Colon (tissue), 2 donors: ENCODE measurements at regions not wholly inside any gene's neighbourhood (a gene's known extent, or its start where the extent isn't known, plus 50 kb on each side); places are given as distances from the start of the nearest gene placed in this dataset.
"Not testable (repeated sequence)": the region's sequence is repeated elsewhere in the genome, so short reads cannot be mapped to it uniquely, and the experiment has no call there.

ENCODE experiments used
- FAIRE-seq: peaks from 2 replicates; lab custom pipeline; 2012; peaks lifted over from hg19 to GRCh38; lab: Jason Lieb, UNC
- donor health status: control.
- donor health status: control.

DNA sequence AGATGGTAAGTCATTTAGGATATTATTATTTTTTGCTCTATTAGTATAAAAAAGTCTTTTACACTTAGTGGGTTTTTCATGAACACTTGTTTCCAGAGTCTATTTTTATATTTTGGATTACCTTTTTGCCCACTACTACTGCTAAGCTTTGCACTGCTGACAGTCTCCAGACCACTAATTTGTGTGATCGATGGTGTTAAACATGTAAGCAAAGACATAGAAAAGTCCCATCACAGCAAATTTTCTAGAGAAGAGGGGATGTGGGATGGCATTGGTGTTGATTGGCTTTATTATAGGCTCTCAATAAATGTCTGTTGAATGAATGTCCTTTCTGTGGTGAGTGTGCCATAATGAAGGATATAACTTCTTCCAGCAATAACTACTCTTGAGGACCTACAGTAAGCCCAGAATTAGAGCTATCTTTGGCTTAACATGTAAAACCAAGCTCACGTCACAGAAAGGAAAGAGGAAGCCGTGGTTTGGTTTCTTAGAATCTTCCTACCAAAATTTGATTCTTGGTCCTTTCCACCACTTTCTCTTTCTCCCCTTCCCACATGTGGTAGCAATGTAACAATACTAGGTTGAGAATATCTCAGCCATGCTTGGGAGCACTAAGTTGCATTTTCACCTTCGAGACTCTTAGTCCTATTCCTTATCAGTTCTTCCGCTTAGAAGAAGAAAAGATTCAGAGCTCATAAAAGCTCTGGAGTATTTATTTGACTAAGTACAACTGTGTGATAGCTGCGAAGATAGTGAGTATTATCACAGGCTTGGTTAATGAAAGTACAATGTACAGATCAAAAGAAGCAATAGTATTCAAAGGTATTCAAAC, 90.6 kb upstream of the UMPS start:
- no peak for FAIRE-seq

- FAIRE-seq = no peak
Measured at GRCh38 chr3:124640635-124641306, 89.5 kb upstream of the UMPS start.

GRCh38 chr3:124643453-124643852, 86.8 kb upstream of the UMPS start:
- FAIRE-seq = no peak

DNA sequence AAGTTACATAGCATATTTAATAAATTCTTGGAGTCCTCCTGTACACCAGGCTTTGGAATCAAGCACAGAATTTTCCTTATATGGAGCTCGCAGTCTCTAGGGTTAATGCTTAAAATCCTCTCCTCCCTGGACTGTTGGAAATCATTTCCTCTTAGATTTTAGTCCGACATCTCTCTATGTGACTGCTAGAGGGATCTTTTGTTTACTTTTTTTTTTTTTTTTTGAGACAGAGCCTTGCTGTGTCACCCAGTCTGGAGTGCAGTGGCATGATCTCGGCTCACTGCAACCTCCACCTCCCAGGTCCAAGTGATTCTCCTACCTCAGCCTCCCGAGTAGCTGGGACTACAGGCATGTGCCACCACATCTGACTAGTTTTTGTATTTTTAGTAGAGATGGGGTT, 84.1 kb upstream of the UMPS start:
- FAIRE-seq = not testable (repeated sequence)

DNA sequence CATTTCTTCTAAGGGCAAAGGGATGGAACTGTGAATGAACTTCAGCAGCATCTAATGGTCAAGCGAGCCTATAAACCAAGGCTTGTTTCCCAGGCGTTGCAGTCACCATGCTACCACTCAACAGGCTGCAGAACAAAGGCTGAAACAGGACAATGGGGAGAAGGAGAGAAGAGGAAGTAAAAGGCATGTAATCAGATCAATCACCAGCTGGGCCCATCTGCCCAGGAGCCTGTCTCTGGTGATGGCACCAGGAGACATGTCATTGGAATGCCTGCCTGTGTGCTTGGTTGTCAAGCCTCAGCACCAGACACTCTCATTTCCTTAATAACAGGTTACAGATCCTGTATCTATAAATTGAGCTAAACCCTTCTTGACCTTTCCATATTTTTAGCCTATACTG, 81.7 kb upstream of the UMPS start:
- no peak for FAIRE-seq

DNA sequence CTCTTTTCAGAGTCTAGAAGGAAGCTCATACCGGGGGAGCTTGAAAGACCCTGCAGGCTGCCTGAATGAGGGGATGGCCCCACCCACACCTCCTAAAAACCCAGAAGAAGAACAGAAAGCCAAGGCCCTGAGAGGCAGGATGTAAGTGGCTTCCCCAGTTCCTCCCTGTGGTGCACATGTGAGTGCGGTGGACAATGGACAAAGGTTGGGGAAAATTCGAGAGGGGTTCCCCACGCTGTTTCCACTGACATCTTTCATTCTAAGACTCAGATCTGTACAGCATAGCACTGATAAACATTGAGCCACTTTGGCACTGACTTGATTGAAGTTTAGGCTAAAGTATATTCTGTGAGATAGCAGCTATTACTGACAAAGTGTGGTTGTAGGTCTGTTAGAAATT, 79.5 kb upstream of the UMPS start:
- FAIRE-seq = no peak

DNA sequence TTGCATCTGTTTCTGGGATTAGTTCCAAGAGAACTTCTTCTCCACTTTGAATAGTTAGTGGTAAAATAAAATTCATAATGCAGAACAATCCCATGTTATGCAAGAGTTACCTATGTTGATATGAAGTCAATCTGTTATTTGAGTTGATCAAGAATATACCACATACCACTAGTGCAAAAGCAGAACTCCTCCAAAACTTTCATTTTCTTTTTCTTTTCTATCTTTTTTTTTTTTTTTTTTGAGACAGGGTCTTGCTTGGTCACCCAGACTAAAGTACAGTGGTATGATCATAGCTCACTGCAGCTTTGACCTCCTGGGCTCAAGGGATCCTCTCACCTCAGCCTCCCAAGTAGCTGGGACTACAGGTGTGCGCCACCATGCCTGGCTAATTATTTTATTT, 78.8 kb upstream of the UMPS start:
- not testable (repeated sequence) for FAIRE-seq

- FAIRE-seq = no peak
Measured at GRCh38 chr3:124652009-124652408, 78.2 kb upstream of the UMPS start.

- no peak for FAIRE-seq
Measured at GRCh38 chr3:124653071-124653796, 77.0 kb upstream of the UMPS start.

GRCh38 chr3:124653797-124654469, 76.3 kb upstream of the UMPS start:
- FAIRE-seq = no peak

GRCh38 chr3:124654470-124654845, 75.8 kb upstream of the UMPS start:
- FAIRE-seq = no peak

DNA sequence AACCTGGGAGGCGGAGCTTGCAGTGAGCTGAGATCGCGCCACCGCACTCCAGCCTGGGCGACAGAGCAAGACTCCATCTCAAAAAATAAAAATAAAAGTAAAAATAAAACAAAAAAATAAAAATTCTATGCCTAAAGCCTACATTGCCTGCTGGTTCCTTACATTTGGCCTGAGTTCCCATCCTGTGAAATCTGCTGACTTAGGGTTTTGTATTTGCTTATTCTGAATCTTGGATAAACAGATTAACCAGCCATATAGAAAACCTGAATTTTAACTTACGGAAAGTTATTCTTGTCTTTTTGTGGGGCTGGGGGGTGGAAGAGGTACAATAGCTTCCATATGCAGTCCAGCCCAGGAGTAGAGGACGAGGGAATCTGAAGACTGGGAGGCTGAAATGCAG, 73.7 kb upstream of the UMPS start:
- no peak for FAIRE-seq

- FAIRE-seq = no peak
Measured at GRCh38 chr3:124657138-124657537, 73.1 kb upstream of the UMPS start.

DNA sequence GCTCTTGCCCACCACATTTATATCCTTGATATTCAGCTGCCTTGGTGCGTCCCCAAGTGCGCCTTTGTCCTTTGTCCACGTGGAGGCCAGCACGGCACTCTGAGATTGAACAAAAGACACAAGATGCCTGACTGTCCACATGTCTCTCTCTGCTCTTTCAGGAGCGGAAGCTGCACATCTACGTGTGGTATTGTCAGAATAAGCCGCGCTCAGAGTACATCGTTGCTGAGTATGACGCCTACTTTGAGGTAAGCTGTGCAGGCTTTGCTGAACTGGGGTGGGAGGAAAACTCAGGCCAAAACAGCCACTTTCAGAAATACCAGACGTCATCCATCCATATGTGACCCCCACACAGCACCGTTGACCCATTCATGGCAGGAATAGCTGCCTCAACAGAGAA, 72.0 kb upstream of the UMPS start:
- FAIRE-seq = no peak

- FAIRE-seq = no peak
Measured at GRCh38 chr3:124659175-124659574, 71.1 kb upstream of the UMPS start.

DNA sequence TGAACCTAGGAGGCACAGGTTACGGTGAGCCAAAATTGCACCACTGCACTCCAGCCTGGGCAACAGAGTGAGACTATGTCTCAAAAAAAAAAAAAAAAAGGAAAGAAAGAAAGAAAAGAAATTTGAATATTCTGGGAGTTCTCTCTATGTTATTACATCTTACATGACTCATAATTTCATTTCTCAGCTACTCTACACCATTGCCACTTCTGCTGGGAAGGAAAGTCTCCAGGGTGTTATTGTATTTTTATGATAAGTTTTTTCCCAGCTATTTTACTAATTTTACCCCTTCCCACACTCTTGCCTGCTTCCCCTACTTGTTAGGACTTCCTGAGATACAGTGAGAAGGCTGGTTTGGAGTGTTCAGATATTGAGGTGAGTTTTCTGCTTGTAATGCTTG, 69.7 kb upstream of the UMPS start:
- no peak for FAIRE-seq

DNA sequence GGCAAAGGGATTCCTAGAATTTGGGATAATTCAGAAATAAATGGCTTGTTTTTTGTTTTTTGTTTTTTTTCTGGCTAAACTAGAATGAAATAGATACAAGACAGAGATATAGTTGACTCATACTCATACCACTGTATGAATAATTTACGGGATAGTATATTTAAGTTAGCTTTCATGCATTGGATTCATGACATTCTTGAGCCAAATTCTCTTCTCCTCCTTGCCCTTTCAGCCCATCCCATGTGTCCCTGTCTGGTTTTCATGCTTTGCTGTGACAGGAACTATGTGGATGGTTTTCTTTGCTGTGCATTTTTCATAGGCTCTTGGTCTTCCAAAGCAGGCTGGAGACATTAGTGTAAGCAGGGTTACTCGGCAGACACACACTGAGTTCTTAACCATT, 66.6 kb upstream of the UMPS start:
- FAIRE-seq = no peak

- FAIRE-seq = no peak
Measured at GRCh38 chr3:124664804-124665203, 65.4 kb upstream of the UMPS start.

GRCh38 chr3:124666067-124666466, 64.2 kb upstream of the UMPS start:
- no peak for FAIRE-seq

GRCh38 chr3:124669470-124669869, 60.8 kb upstream of the UMPS start:
- FAIRE-seq = no peak

DNA sequence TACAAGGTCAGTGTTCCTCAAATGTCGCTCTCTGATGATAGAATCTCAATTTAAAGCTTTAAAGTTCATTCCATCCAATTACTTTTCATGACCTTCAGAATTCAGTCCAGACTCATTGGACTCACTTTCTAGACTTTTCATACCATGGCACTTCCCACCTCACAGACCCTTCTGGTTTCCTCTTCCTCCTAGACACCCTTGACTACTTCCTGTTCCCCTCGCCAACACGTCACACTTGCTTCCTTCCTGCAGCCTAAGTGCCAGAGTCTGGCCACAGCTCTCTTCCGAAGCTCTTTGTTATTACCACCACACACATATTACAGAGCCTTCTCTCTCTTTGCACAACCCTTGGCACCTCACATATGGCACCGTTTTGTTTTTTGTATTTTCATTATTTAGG, 59.1 kb upstream of the UMPS start:
- no peak for FAIRE-seq

DNA sequence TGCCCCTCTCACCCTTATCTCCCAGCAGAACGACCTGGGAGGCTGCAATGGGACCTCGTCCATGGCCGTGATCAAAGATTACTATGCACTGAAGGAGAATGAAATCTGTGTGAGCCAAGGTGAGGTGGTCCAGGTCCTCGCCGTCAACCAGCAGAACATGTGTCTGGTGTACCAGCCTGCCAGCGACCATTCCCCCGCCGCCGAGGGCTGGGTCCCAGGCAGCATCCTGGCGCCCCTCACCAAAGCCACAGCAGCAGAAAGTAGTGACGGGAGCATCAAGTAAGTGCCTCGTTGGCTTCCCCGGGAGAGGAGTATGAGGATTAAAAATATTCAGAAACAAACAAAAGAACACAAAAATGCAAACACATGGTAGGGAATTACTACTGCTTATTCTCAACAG, 55.9 kb upstream of the UMPS start:
- no peak for FAIRE-seq

DNA sequence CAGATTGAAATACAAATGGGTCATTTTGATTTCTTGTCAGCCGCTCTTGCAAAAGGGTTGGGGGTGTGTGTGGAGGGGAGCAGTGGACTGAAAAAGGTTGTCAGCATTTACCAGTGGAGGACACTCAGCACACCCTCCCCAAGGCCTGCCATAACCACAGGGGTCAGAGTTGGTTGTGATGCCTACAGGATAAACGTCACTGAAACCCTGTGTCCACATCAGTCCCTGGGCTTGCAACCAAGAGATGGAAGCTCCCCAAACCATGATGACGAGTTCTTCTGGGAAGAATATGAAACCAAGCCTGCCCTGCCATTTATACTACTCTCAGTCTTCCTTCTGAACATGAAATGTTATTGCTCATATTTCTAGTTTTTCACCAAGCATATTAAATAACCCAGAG, 54.0 kb upstream of the UMPS start:
- no peak for FAIRE-seq
